Nephron progenitor cell (in vitro differentiated cells): ENCODE measurements at regions not wholly inside any gene's neighbourhood (a gene's known extent, or its start where the extent isn't known, plus 50 kb on each side); places are given as distances from the start of the nearest gene placed in this dataset.

Experiments
- DNase-seq: peaks from one replicate; pipeline ENCODE4 v3.0.0; 2021
- H3K27ac Mint-ChIP-seq: 2 replicates; pipeline ENCODE4 v1.8.0; 2021; ENCODE audit warnings: mild to moderate bottlenecking, moderate library complexity, mixed read lengths
- H3K27me3 Mint-ChIP-seq: 2 replicates; pipeline ENCODE4 v1.8.0; 2021; ENCODE audit warnings: mild to moderate bottlenecking, low read depth, mixed read lengths; ENCODE audit not compliant: poor library complexity
- H3K36me3 Mint-ChIP-seq: 2 replicates; pipeline ENCODE4 v1.8.0; 2021; ENCODE audit warnings: low read depth, mixed read lengths
- H3K4me1 Mint-ChIP-seq: 2 replicates; pipeline ENCODE4 v1.8.0; 2021; ENCODE audit warnings: mixed read lengths
- H3K4me3 Mint-ChIP-seq: 2 replicates; pipeline ENCODE4 v1.8.0; 2021; ENCODE audit warnings: mild to moderate bottlenecking, moderate library complexity, mixed read lengths
- H3K9me3 Mint-ChIP-seq: 2 replicates; pipeline ENCODE4 v1.8.0; 2021; ENCODE audit warnings: mild to moderate bottlenecking, moderate library complexity, mixed read lengths
- CTCF ChIP-seq: fragments of 200-600 bp; sonication (generic); IDR thresholded peaks from 2 replicates; pipeline ENCODE4 v1.5.0; 2021; ENCODE audit warnings: antibody characterized with exemption

- H3K36me3 Mint-ChIP-seq, result peaks cover 6% of the 10 kb centered on the region
- H3K9me3 Mint-ChIP-seq, result peaks cover 16% of the 10 kb centered on the region
- H3K4me1 Mint-ChIP-seq, result no peaks in the 10 kb centered on the region
- DNase-seq, result no peak
- no peak overlapping the region for H3K27ac Mint-ChIP-seq
- H3K27me3 Mint-ChIP-seq, result no peaks in the 10 kb centered on the region
- no peak for TF ChIP-seq CTCF
- no peak overlapping the region for H3K4me3 Mint-ChIP-seq
Measured at GRCh38 chr2:173599821-173600359, 245.2 kb downstream of the CDCA7 start.

- Mint-ChIP-seq H3K36me3 (peaks cover 3% of the 10 kb centered on the region), H3K27ac (no peak overlapping the region), H3K4me3 (no peak overlapping the region), H3K27me3 (no peaks in the 10 kb centered on the region), H3K9me3 (peaks cover 15% of the 10 kb centered on the region), H3K4me1 (peaks cover 9% of the 10 kb centered on the region)
- TF ChIP-seq CTCF, result no peak
- no peak for DNase-seq
Measured at GRCh38 chr2:173602153-173602795, 247.6 kb downstream of the CDCA7 start.

- Mint-ChIP-seq H3K27ac (no peak overlapping the region), H3K9me3 (peaks cover 10% of the 10 kb centered on the region), H3K27me3 (no peaks in the 10 kb centered on the region), H3K4me3 (no peak overlapping the region), H3K36me3 (peaks cover 3% of the 10 kb centered on the region), H3K4me1 (peaks cover 16% of the 10 kb centered on the region)
- no peak for DNase-seq
- no peak for TF ChIP-seq CTCF
Measured at GRCh38 chr2:173605994-173606393, 251.3 kb downstream of the CDCA7 start.

- no peak for DNase-seq
- H3K9me3 Mint-ChIP-seq, result peaks cover 10% of the 10 kb centered on the region
- no peak overlapping the region for H3K4me3 Mint-ChIP-seq
- peaks cover 18% of the 10 kb centered on the region for H3K4me1 Mint-ChIP-seq
- no peak overlapping the region for H3K27ac Mint-ChIP-seq
- H3K36me3 Mint-ChIP-seq, result peaks cover 3% of the 10 kb centered on the region
- TF ChIP-seq CTCF, result no peak
- no peaks in the 10 kb centered on the region for H3K27me3 Mint-ChIP-seq
Measured at GRCh38 chr2:173606619-173607248, 252.1 kb downstream of the CDCA7 start.

GRCh38 chr2:173607606-173608311 lies 253.1 kb downstream of the CDCA7 start:
- DNase-seq, result peak; percentile 14
- Mint-ChIP-seq H3K4me1 (peaks cover 28% of the 10 kb centered on the region), H3K27ac (no peak overlapping the region), H3K9me3 (peaks cover 10% of the 10 kb centered on the region), H3K36me3 (peaks cover 3% of the 10 kb centered on the region), H3K27me3 (peaks cover 3% of the 10 kb centered on the region), H3K4me3 (no peak overlapping the region)
- no peak for TF ChIP-seq CTCF
